ENCODE measurements at regions not wholly inside any gene's neighbourhood (a gene's known extent, or its start where the extent isn't known, plus 50 kb on each side); places are given as distances from the start of the nearest gene placed in this dataset.
A peak's percentile ranks its signal among the peaks of the same experiment; 100 is the strongest.
"Not testable (repeated sequence)": the region's sequence is repeated elsewhere in the genome, so short reads cannot be mapped to it uniquely, and the experiment has no call there.

GRCh38 chr20:12093057-12093796 is 175.5 kb downstream of the BTBD3 start:
- Histone ChIP-seq H3K36me3 (no peaks in the 10 kb centered on the region), H3K4me1 (peaks cover 0 to 13% (median 3%) of the 10 kb centered on the region in 10 experiments; a peak in 7 of 20 replicates), H3K9me3 (replicated peaks in 1 of 11) (no peaks in the 10 kb centered on the region), H3K9ac (no peak overlapping the region), H3K27ac (no peak overlapping the region), H3K27me3 (no peaks in the 10 kb centered on the region), H3K4me2 (0 out of 22 replicates have a peak overlapping the region, but pooled peaks of 2 of the 11 experiments have one; percentile 3 to 31), H3K4me3 (no peak overlapping the region), H4K20me1 (no peaks in the 10 kb centered on the region)
- no peak for TF ChIP-seq Cebpa-rat (IDR thresholded peaks at IDR 0.05)

DNA sequence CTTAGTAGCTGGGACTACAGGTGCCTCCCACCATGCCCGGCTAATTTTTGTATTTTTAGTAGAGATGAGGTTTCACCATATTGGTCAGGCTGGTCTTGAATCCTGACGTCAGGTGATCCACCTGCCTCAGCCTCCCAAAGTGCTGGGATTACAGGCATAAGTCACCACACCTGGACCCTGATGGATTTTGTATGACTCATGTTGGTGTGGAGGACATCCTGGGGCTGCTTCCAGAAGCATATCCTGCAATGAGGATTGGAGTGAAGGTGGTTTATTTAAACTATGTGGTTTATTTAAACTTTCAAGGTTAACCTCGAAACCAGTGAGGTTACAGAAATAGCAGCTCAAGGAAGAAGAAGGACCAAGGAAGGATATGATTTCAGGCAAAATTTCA is 176.1 kb downstream of the BTBD3 start:
- not testable (repeated sequence) for H3K27me3 ChIP-seq; H4K20me1 ChIP-seq; H3K27ac ChIP-seq; H3K9me3 ChIP-seq (replicated peaks in 1 of 11); H3K4me3 ChIP-seq; H3K36me3 ChIP-seq; H3K9ac ChIP-seq
- peak overlapping the region in 4 of 11 experiments; percentile 26 to 48 (median 31); a peak in 4 of 22 replicates for H3K4me2 ChIP-seq
- peaks cover 0 to 13% (median 3%) of the 10 kb centered on the region in 10 experiments; a peak in 7 of 20 replicates for H3K4me1 ChIP-seq

- Histone ChIP-seq H3K4me1 (peaks cover 0 to 13% (median 3%) of the 10 kb centered on the region in 10 experiments; a peak in 7 of 20 replicates), H3K9me3 (replicated peaks in 1 of 11) (no peaks in the 10 kb centered on the region), H3K9ac (no peak overlapping the region), H3K4me2 (no peak overlapping the region), H3K27ac (no peak overlapping the region), H3K4me3 (no peak overlapping the region), H3K27me3 (no peaks in the 10 kb centered on the region), H3K36me3 (no peaks in the 10 kb centered on the region), H4K20me1 (no peaks in the 10 kb centered on the region)
- TF ChIP-seq Cebpa-rat (IDR thresholded peaks at IDR 0.05), result no peak
Measured at GRCh38 chr20:12095180-12095920, 177.7 kb downstream of the BTBD3 start.

DNA sequence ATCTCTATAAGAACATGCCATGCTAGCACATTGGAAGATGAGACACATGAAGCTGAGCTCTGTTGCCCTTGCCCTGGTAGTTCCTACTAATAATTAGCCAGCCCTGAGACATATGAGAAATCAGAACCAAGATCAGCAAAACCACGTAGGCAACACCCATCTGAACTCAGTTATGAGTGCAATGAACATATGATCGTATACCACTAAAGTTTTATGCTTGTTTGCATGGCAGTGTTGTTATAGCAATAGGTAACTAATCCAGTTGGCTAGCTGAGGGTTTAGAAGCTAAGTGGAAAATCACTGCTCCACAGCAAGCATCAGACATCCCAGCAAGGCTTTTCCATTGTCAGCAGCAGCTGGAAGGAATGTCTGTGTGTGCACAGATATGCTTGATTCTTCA is 180.7 kb downstream of the BTBD3 start:
- Histone ChIP-seq H3K9me3 (replicated peaks in 1 of 11) (no peaks in the 10 kb centered on the region), H3K4me3 (no peak overlapping the region), H3K4me1 (peaks cover 0 to 13% (median 3%) of the 10 kb centered on the region in 10 experiments; a peak in 7 of 20 replicates), H4K20me1 (no peaks in the 10 kb centered on the region), H3K4me2 (no peak overlapping the region), H3K27me3 (no peaks in the 10 kb centered on the region), H3K36me3 (no peaks in the 10 kb centered on the region), H3K27ac (no peak overlapping the region), H3K9ac (no peak overlapping the region)
- no peak for TF ChIP-seq Cebpa-rat (IDR thresholded peaks at IDR 0.05)

- Histone ChIP-seq H3K4me3 (no peak overlapping the region), H3K9me3 (replicated peaks in 1 of 11) (peaks cover 5 to 22% (median 13%) of the 10 kb centered on the region in 11 experiments; a peak in 21 of 22 replicates), H3K27me3 (no peaks in the 10 kb centered on the region), H3K4me2 (no peak overlapping the region), H3K36me3 (no peaks in the 10 kb centered on the region), H4K20me1 (no peaks in the 10 kb centered on the region), H3K27ac (no peak overlapping the region), H3K4me1 (peaks cover 4 to 26% (median 8%) of the 10 kb centered on the region in 10 experiments; a peak in 17 of 20 replicates), H3K9ac (no peak overlapping the region)
- no peak for TF ChIP-seq Cebpa-rat (IDR thresholded peaks at IDR 0.05)
Measured at GRCh38 chr20:12108846-12109245, 191.2 kb downstream of the BTBD3 start.

GRCh38 chr20:12110274-12110673 is 192.6 kb downstream of the BTBD3 start:
- no peaks in the 10 kb centered on the region for H4K20me1 ChIP-seq
- no peaks in the 10 kb centered on the region for H3K36me3 ChIP-seq
- no peak overlapping the region for H3K27ac ChIP-seq
- no peak overlapping the region for H3K4me3 ChIP-seq
- peak overlapping the region in 3 of 11 experiments; percentile 13 to 32 (median 23); a peak in 2 of 22 replicates for H3K4me2 ChIP-seq
- peaks cover 8 to 27% (median 12%) of the 10 kb centered on the region in 10 experiments; a peak in 17 of 20 replicates for H3K4me1 ChIP-seq
- H3K9me3 ChIP-seq (replicated peaks in 1 of 11), result peaks cover 5 to 22% (median 12%) of the 10 kb centered on the region in 11 experiments; a peak in 21 of 22 replicates
- no peaks in the 10 kb centered on the region for H3K27me3 ChIP-seq
- no peak overlapping the region for H3K9ac ChIP-seq
- TF ChIP-seq Cebpa-rat (IDR thresholded peaks at IDR 0.05), result no peak

GRCh38 chr20:12110711-12111110 is 193.0 kb downstream of the BTBD3 start:
- H3K4me3 ChIP-seq, result no peak overlapping the region
- H4K20me1 ChIP-seq, result no peaks in the 10 kb centered on the region
- H3K4me2 ChIP-seq, result peak overlapping the region in 3 of 11 experiments; percentile 13 to 32 (median 23); a peak in 4 of 22 replicates
- H3K27ac ChIP-seq, result no peak overlapping the region
- TF ChIP-seq Cebpa-rat (IDR thresholded peaks at IDR 0.05), result no peak
- no peaks in the 10 kb centered on the region for H3K27me3 ChIP-seq
- no peaks in the 10 kb centered on the region for H3K36me3 ChIP-seq
- H3K4me1 ChIP-seq, result peaks cover 8 to 27% (median 12%) of the 10 kb centered on the region in 10 experiments; a peak in 17 of 20 replicates
- peaks cover 5 to 22% (median 12%) of the 10 kb centered on the region in 11 experiments; a peak in 21 of 22 replicates for H3K9me3 ChIP-seq (replicated peaks in 1 of 11)
- H3K9ac ChIP-seq, result no peak overlapping the region

DNA sequence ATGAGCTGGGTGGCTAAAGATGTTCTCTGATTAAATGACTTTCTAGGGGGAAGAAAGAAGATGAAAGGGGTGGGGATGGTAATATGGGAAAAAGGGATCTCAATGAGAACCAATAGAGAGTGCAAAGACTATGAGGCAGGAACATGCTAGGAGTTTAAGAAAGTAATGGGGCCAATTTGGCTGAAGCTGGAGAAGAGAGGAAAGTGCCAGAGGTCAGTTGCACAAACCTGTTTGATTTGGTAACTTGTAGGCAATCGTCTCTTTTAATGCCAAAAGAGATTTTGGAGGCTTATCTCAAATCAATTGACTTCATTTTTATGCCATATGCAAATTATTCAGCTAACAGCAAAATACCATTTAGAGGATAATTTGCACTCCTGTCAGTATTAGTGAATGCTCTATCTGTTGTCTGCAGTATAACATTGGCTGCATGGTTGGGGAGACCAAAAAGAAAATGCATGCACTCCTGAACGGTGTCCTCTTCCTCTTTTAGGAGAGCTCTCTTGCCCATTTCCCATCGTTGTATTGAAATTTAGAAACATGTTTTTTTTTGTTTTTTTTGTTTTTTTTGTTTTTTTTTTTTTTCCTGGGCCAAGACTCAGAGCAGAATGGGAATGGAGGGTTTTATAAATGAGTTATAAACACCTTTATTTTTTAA is 193.9 kb downstream of the BTBD3 start:
- Histone ChIP-seq H3K4me3 (no peak overlapping the region), H3K4me2 (peak overlapping the region in 3 of 11 experiments; percentile 13 to 32 (median 23); a peak in 4 of 22 replicates), H4K20me1 (no peaks in the 10 kb centered on the region), H3K36me3 (no peaks in the 10 kb centered on the region), H3K4me1 (peaks cover 8 to 27% (median 12%) of the 10 kb centered on the region in 10 experiments; a peak in 17 of 20 replicates), H3K9ac (no peak overlapping the region), H3K27ac (no peak overlapping the region), H3K27me3 (no peaks in the 10 kb centered on the region), H3K9me3 (replicated peaks in 1 of 11) (peaks cover 5 to 19% (median 10%) of the 10 kb centered on the region in 11 experiments; a peak in 21 of 22 replicates)
- TF ChIP-seq Cebpa-rat (IDR thresholded peaks at IDR 0.05), result no peak

DNA sequence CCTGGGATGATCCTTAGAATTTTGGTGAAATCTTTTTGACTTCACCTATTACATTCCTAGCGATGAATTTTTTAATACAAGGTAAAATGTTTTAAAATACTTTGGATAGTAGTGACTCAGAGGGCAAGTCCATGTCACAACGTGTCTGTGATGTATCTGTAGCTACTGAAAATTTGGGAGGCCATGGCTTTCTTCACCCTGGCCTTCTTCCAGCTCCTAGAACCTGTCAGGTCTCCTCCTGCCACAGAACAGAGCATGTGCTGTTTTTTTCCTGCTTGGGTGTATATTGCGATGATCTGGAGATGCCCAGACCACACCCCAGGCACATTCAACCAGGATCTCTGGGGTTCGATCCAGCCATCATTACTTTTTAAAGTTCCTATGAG is 194.4 kb downstream of the BTBD3 start:
- TF ChIP-seq Cebpa-rat (IDR thresholded peaks at IDR 0.05), result no peak
- H3K4me1 ChIP-seq, result peaks cover 8 to 27% (median 12%) of the 10 kb centered on the region in 10 experiments; a peak in 17 of 20 replicates
- no peak overlapping the region for H3K9ac ChIP-seq
- peaks cover 3 to 14% (median 7%) of the 10 kb centered on the region in 11 experiments; a peak in 21 of 22 replicates for H3K9me3 ChIP-seq (replicated peaks in 1 of 11)
- no peaks in the 10 kb centered on the region for H3K36me3 ChIP-seq
- no peaks in the 10 kb centered on the region for H3K27me3 ChIP-seq
- H3K4me3 ChIP-seq, result no peak overlapping the region
- no peak overlapping the region for H3K4me2 ChIP-seq
- H3K27ac ChIP-seq, result no peak overlapping the region
- H4K20me1 ChIP-seq, result no peaks in the 10 kb centered on the region

Data from BLaER1 treated with 17β-estradiol and CSF1 and Interleukin-3, amounts not matched to agents 10 nM and 100 nM (cell line).